OCI-LY1 (cell line): ENCODE measurements at regions not wholly inside any gene's neighbourhood (a gene's known extent, or its start where the extent isn't known, plus 50 kb on each side); places are given as distances from the start of the nearest gene placed in this dataset.

Experiments used
- H2AFZ ChIP-seq: fragments of 200-600 bp; sonication (generic), shearing (Covaris generic); 2 replicates; pipeline ENCODE4 v1.6.0; 2014; ENCODE audit warnings: antibody characterized with exemption, mild to moderate bottlenecking, low read length
- H3F3A ChIP-seq: fragments of 200-600 bp; sonication (generic), shearing (Covaris generic); 2 replicates; pipeline ENCODE4 v1.6.0; 2014; ENCODE audit warnings: mild to moderate bottlenecking, antibody characterized with exemption, low read length, moderate library complexity; ENCODE audit not compliant: insufficient read depth
- H3K27ac ChIP-seq: fragments of 200-600 bp; sonication (generic); 2 replicates; pipeline ENCODE4 v1.5.1; 2014; ENCODE audit warnings: low read length, mixed run types, mild to moderate bottlenecking, low read depth; ENCODE audit not compliant: poor library complexity, severe bottlenecking
- H3K27me3 ChIP-seq: fragments of 200-600 bp; sonication (generic); 2 replicates; pipeline ENCODE4 v1.6.0; 2014; ENCODE audit warnings: antibody characterized with exemption, mild to moderate bottlenecking, low read length, moderate library complexity; ENCODE audit not compliant: insufficient read depth
- H3K36me3 ChIP-seq: fragments of 200-600 bp; sonication (generic); 2 replicates; pipeline ENCODE4 v1.6.1; 2014; ENCODE audit warnings: mild to moderate bottlenecking, antibody characterized with exemption, low read length, moderate library complexity, mixed read lengths; ENCODE audit not compliant: insufficient read depth
- H3K4me1 ChIP-seq: fragments of 200-600 bp; sonication (generic); 2 replicates; pipeline ENCODE4 v1.5.1; 2014; ENCODE audit warnings: mild to moderate bottlenecking, low read length, moderate library complexity; ENCODE audit not compliant: insufficient read depth, severe bottlenecking
- H3K4me2 ChIP-seq: fragments of 200-600 bp; sonication (generic), shearing (Covaris generic); 2 replicates; pipeline ENCODE4 v1.6.1; 2014; ENCODE audit warnings: low read length
- H3K4me3 ChIP-seq: fragments of 200-600 bp; sonication (generic); 2 replicates; pipeline ENCODE4 v1.5.1; 2014; ENCODE audit warnings: low read length, low read depth, mild to moderate bottlenecking, mixed read lengths; ENCODE audit not compliant: poor library complexity, severe bottlenecking
- H3K79me2 ChIP-seq: fragments of 200-600 bp; shearing (Covaris generic); 2 replicates; pipeline ENCODE4 v1.6.1; 2016; ENCODE audit warnings: mixed run types, low read length, mixed read lengths; ENCODE audit not compliant: insufficient read depth
- H3K9ac ChIP-seq: fragments of 200-600 bp; sonication (generic), shearing (Covaris generic); 2 replicates; pipeline ENCODE4 v1.6.1; 2014; ENCODE audit warnings: mild to moderate bottlenecking, low read length, mixed read lengths
- H3K9me2 ChIP-seq: fragments of 200-600 bp; sonication (generic), shearing (Covaris generic); 2 replicates; pipeline ENCODE4 v1.6.1; 2014; ENCODE audit warnings: low read depth, mild to moderate bottlenecking, low read length, mixed read lengths
- H3K9me3 ChIP-seq: fragments of 200-600 bp; shearing (Covaris generic); 2 replicates; pipeline ENCODE4 v1.6.1; 2014; ENCODE audit warnings: low read length, mixed read lengths
- H4K20me1 ChIP-seq: fragments of 200-600 bp; sonication (generic), shearing (Covaris generic); 2 replicates; pipeline ENCODE4 v1.6.0; 2016; ENCODE audit warnings: mild to moderate bottlenecking, low read length; ENCODE audit not compliant: insufficient read depth
- CTCF ChIP-seq: fragments of 200-600 bp; sonication (generic), shearing (Covaris generic); IDR thresholded peaks from 2 replicates; pipeline ENCODE4 v1.5.1; 2017; ENCODE audit warnings: mild to moderate bottlenecking, antibody characterized with exemption, low read length, moderate library complexity, mixed read lengths
- EZH2 ChIP-seq: fragments of 200-600 bp; sonication (generic), shearing (Covaris generic); IDR thresholded peaks from 2 replicates; pipeline ENCODE4 v1.8.0; 2017; ENCODE audit warnings: borderline replicate concordance, mixed run types, mild to moderate bottlenecking, antibody characterized with exemption, low read length, moderate library complexity, mixed read lengths

- Histone ChIP-seq H3K4me1 (no peaks in the 10 kb centered on the region), H3K36me3 (no peaks in the 10 kb centered on the region), H3K27me3 (peaks cover under 1% of the 10 kb centered on the region; the same call in 1 of the 2 replicates), H3F3A (no peaks in the 10 kb centered on the region), H4K20me1 (no peaks in the 10 kb centered on the region), H2AFZ (no peak overlapping the region), H3K4me2 (no peak overlapping the region), H3K9me3 (no peaks in the 10 kb centered on the region), H3K79me2 (no peaks in the 10 kb centered on the region), H3K27ac (no peak overlapping the region), H3K4me3 (no peak overlapping the region), H3K9ac (no peak overlapping the region), H3K9me2 (no peaks in the 10 kb centered on the region)
- TF ChIP-seq EZH2 (no peak), CTCF (no peak)
Measured at GRCh38 chr1:5756434-5757186, 235.6 kb downstream of the NPHP4 start.

- H2AFZ ChIP-seq, result no peak overlapping the region
- H3K4me1 ChIP-seq, result no peaks in the 10 kb centered on the region
- no peak overlapping the region for H3K9ac ChIP-seq
- no peaks in the 10 kb centered on the region for H3K36me3 ChIP-seq
- no peaks in the 10 kb centered on the region for H4K20me1 ChIP-seq
- H3K4me2 ChIP-seq, result no peak overlapping the region
- no peak overlapping the region for H3K27ac ChIP-seq
- H3F3A ChIP-seq, result no peaks in the 10 kb centered on the region
- no peaks in the 10 kb centered on the region for H3K9me2 ChIP-seq
- H3K27me3 ChIP-seq, result no peaks in the 10 kb centered on the region
- no peaks in the 10 kb centered on the region for H3K79me2 ChIP-seq
- no peak overlapping the region for H3K4me3 ChIP-seq
- TF ChIP-seq EZH2 (no peak), CTCF (no peak)
- no peaks in the 10 kb centered on the region for H3K9me3 ChIP-seq
Measured at GRCh38 chr1:5755552-5756125, 236.6 kb downstream of the NPHP4 start.

- H3K9ac ChIP-seq, result no peak overlapping the region
- no peaks in the 10 kb centered on the region for H3K79me2 ChIP-seq
- H2AFZ ChIP-seq, result no peak overlapping the region
- no peaks in the 10 kb centered on the region for H3F3A ChIP-seq
- H3K4me2 ChIP-seq, result no peak overlapping the region
- no peaks in the 10 kb centered on the region for H3K9me3 ChIP-seq
- no peaks in the 10 kb centered on the region for H3K36me3 ChIP-seq
- no peaks in the 10 kb centered on the region for H3K27me3 ChIP-seq
- TF ChIP-seq EZH2, result no peak
- TF ChIP-seq CTCF, result no peak
- no peaks in the 10 kb centered on the region for H3K4me1 ChIP-seq
- H3K9me2 ChIP-seq, result no peaks in the 10 kb centered on the region
- no peak overlapping the region for H3K27ac ChIP-seq
- no peaks in the 10 kb centered on the region for H4K20me1 ChIP-seq
- no peak overlapping the region for H3K4me3 ChIP-seq
Measured at GRCh38 chr1:5754817-5755551, 237.2 kb downstream of the NPHP4 start.
